ENCODE measurements at regions not wholly inside any gene's neighbourhood (a gene's known extent, or its start where the extent isn't known, plus 50 kb on each side); places are given as distances from the start of the nearest gene placed in this dataset.

DNA sequence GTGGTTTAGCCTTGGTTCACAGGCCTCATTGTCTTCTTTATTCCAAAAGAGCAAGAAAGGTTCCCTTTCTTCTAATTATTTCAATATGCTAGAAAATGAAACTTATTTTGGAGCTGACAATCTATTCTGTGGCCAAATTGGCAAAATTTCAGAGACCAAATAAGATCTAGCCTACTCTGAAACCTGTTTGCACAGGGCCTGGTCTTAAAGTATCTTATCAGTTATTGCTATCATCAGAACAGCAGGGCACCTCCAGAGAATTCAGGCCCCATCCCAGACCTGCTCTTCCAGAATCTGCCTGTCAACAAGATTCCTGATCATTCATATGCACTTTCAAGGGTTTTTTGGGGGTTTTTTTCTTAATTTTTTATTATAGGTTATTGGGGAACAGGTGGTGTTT lies 198.7 kb downstream of the ANAPC1 start:
- no peak for TF ChIP-seq CTCF (IDR thresholded peaks at IDR 0.05; ENCODE audit: low read depth, low read length, missing control alignments)
- DNase-seq (ENCODE audit: low read depth), result no peak
- H3K4me3 ChIP-seq (ENCODE audit: low read depth, low read length), result no peak overlapping the region

DNA sequence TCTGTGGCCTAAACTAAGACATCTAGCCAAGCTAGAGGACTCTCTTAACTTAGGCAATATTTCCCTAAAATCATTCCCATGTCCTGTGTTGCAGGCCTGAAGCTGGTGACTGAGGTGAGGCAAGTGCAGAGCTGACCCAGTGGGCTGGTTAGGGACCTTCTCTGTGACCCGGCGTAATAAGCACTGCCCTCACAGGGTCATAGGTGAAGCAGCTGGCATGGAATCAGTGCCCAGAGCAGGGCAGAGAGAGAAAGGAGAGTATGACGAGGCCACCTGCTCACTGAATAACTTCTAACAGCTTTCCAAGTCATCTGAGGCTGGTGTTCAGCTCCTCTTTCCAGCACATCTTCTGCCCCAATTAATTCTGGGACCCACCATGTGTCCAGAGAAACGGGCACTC lies 197.0 kb downstream of the ANAPC1 start:
- TF ChIP-seq CTCF (IDR thresholded peaks at IDR 0.05; ENCODE audit: low read depth, low read length, missing control alignments), result no peak
- no peak overlapping the region for H3K4me3 ChIP-seq (ENCODE audit: low read depth, low read length)

GRCh38 chr2:111687911-111688310 lies 196.1 kb downstream of the ANAPC1 start:
- TF ChIP-seq CTCF (IDR thresholded peaks at IDR 0.05; ENCODE audit: low read depth, low read length, missing control alignments), result no peak
- no peak overlapping the region for H3K4me3 ChIP-seq (ENCODE audit: low read depth, low read length)
- no peak for DNase-seq (ENCODE audit: low read depth)

More for the DNA sequence above, 197.0 kb downstream of the ANAPC1 start:
- no peak for DNase-seq (ENCODE audit: low read depth)

DNA sequence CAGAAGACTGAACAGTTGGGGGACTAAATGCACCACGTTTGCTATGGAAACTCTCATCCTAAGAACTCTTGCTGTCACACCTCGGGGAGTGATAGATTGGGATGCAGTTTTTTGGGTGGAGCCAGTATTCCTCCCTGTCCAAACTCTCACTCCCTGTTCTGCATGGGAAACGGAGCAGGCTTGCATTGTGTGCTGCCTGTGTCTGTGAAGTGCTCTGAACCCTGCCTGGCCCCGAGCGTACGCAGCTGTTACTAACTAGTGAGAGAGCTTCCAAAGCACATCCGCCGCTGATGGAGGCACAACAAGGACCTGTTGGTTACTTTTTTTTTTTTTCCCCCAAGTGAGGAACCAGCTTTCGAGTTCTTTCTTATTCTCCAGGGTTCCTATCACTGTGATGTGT lies 195.5 kb downstream of the ANAPC1 start:
- TF ChIP-seq CTCF (IDR thresholded peaks at IDR 0.05; ENCODE audit: low read depth, low read length, missing control alignments), result no peak

GRCh38 chr2:111689174-111689573 lies 194.8 kb downstream of the ANAPC1 start:
- H3K4me3 ChIP-seq (ENCODE audit: low read depth, low read length), result no peak overlapping the region
- no peak for DNase-seq (ENCODE audit: low read depth)
- no peak for TF ChIP-seq CTCF (IDR thresholded peaks at IDR 0.05; ENCODE audit: low read depth, low read length, missing control alignments)

More for the DNA sequence above, 195.5 kb downstream of the ANAPC1 start:
- no peak for DNase-seq (ENCODE audit: low read depth)
- H3K4me3 ChIP-seq (ENCODE audit: low read depth, low read length), result no peak overlapping the region

- no peak for TF ChIP-seq CTCF (IDR thresholded peaks at IDR 0.05; ENCODE audit: low read depth, low read length, missing control alignments)
- DNase-seq (ENCODE audit: low read depth), result no peak
- no peak overlapping the region for H3K4me3 ChIP-seq (ENCODE audit: low read depth, low read length)
Measured at GRCh38 chr2:111689941-111690340, 194.1 kb downstream of the ANAPC1 start.

- no peak for DNase-seq (ENCODE audit: low read depth)
- TF ChIP-seq CTCF (IDR thresholded peaks at IDR 0.05; ENCODE audit: low read depth, low read length, missing control alignments), result no peak
- H3K4me3 ChIP-seq (ENCODE audit: low read depth, low read length), result no peak overlapping the region
Measured at GRCh38 chr2:111691164-111691875, 192.7 kb downstream of the ANAPC1 start.

All from GM12864 (cell line).